Central memory CD8-positive, alpha-beta T cell (primary cell): ENCODE measurements at regions not wholly inside any gene's neighbourhood (a gene's known extent, or its start where the extent isn't known, plus 50 kb on each side); places are given as distances from the start of the nearest gene placed in this dataset.

Experiments used
- ATAC-seq: fragments of 150-1000 bp; cut with Tn5 transposase; replicated peaks from 2 replicates; pipeline ENCODE4 v1.10.0; 2022; ENCODE audit warnings: mild to moderate bottlenecking, moderate FRiP score, moderate number of reproducible peaks; ENCODE audit not compliant: poor library complexity, severe bottlenecking; ENCODE audit errors: extremely low read depth
- DNase-seq, 2 donors: peaks; one replicate each; pipeline ENCODE4 v3.0.0; 2021; ENCODE audit warnings: low spot score in 2 of 2
- H3K27ac Mint-ChIP-seq: one replicate; pipeline ENCODE4 v1.8.0; 2022; ENCODE audit warnings: low read depth, mild to moderate bottlenecking, moderate library complexity, mixed read lengths
- H3K27me3 Mint-ChIP-seq: one replicate; pipeline ENCODE4 v1.8.0; 2022; ENCODE audit warnings: mixed read lengths
- H3K36me3 Mint-ChIP-seq: one replicate; pipeline ENCODE4 v1.8.0; 2022; ENCODE audit warnings: mild to moderate bottlenecking, moderate library complexity, mixed read lengths; ENCODE audit not compliant: insufficient read depth
- H3K4me1 Mint-ChIP-seq: one replicate; pipeline ENCODE4 v1.8.0; 2022; ENCODE audit warnings: mixed read lengths
- H3K4me3 Mint-ChIP-seq: one replicate; pipeline ENCODE4 v1.8.0; 2022; ENCODE audit warnings: mild to moderate bottlenecking, moderate library complexity, mixed read lengths
- H3K9me3 Mint-ChIP-seq: one replicate; pipeline ENCODE4 v1.8.0; 2022; ENCODE audit warnings: mixed read lengths

DNA sequence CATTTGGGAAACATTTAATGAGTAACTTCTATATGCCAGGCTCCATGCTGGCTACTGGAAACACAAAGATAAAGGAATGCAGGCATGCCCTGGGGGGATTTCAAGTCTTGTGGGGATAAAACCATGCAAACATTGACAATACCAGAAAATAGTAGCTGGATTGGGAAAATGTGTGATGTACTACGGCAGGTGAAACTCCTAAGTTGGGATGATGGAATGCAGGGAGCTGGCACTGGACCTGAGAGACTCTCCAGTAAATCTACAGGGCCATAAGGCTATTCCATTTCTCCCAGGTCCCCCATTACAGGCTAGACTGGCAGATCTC lies 68.2 kb upstream of the NTRK3 start:
- no peak overlapping the region for H3K4me3 Mint-ChIP-seq
- H3K36me3 Mint-ChIP-seq, result peaks cover 1% of the 10 kb centered on the region

DNA sequence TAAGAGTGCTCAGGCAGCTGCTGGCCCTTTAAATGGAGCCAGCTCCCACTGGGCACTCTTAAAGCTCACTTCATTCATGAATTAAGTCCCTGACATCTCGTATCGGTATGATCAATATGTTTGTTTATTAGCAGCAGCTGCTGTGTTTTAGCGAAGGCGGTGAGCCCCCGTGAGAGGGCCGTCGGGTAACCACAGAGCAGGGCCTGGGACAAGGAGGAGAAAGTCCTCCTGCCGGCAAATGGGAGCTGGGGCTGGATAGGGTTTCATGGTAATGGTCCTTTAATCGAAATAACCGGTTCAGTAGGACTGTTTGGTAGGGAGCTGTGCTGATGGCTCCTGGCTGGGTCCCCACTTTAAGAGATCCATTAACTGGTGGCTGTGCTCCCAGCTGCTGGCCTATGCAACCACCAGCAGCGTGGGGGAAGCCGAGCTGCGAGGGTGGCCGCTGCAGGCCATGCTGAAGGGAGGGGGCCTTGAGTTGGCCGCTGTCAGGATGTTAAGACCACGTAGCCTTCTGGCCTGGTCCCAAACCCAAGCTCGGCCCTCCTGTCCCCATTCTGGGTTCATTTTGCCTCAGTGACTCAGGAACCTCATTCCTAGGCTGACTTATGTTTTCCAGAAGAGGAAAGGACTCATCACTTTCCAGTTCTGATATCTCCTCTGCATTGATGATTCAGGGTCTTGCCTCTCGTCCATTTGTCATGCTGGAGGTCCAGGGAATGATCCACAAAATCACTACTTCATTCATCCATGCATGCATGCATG lies 67.6 kb upstream of the NTRK3 start:
- Mint-ChIP-seq H3K4me3 (no peak overlapping the region), H3K4me1 (no peaks in the 10 kb centered on the region)

More for the DNA sequence above, 68.2 kb upstream of the NTRK3 start:
- Mint-ChIP-seq H3K4me1 (no peaks in the 10 kb centered on the region), H3K9me3 (no peaks in the 10 kb centered on the region), H3K27me3 (peaks cover 35% of the 10 kb centered on the region), H3K27ac (no peak overlapping the region)
- no peak for ATAC-seq
- no peak for DNase-seq

DNA sequence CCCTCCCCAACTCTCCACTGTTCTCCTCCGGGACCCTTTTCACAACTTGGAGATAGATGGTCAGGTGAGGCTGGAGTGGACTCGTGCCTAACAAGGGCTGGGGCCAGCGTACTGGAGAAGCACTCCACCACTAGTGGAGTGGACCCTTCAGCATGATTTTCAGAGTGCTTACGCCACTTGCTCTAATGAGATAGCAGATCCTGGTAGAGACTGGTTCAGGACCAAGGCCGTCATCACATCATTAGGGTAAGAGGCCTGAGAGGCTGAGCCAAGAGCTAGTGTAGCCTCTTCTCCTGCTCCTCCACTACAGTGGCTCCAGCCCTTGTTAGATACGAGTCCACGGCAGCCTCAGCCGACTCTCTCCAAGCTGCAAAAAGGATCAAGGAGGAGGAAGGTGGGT lies 66.9 kb upstream of the NTRK3 start:
- Mint-ChIP-seq H3K4me3 (no peak overlapping the region), H3K27me3 (peaks cover 35% of the 10 kb centered on the region), H3K4me1 (no peaks in the 10 kb centered on the region)

More for the DNA sequence above, 67.6 kb upstream of the NTRK3 start:
- Mint-ChIP-seq H3K9me3 (no peaks in the 10 kb centered on the region), H3K36me3 (peaks cover 1% of the 10 kb centered on the region), H3K27ac (no peak overlapping the region), H3K27me3 (peaks cover 35% of the 10 kb centered on the region)
- DNase-seq (no peak), ATAC-seq (no peak)

DNA sequence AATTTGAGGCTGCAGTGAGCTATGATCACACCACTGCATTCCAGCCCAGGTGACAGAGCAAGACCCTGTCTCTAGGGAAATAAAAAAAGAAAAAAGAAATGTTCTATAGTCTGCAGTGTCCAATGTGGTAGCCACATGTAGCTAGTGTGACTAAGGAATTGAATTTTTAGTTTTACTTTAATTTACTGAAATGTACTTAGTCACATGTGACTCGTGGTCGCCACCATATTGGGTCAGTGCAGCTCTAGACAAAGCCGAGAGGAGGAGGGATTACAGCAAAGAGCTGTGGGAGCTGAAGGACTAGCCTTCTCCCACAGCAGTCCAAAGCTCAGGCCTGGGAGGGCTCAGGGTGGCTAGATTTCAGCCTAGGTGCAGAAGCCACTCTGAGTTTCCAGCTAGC lies 65.9 kb upstream of the NTRK3 start:
- Mint-ChIP-seq H3K27me3 (peaks cover 37% of the 10 kb centered on the region), H3K4me1 (no peaks in the 10 kb centered on the region), H3K36me3 (peaks cover 1% of the 10 kb centered on the region), H3K9me3 (no peaks in the 10 kb centered on the region), H3K27ac (no peak overlapping the region), H3K4me3 (no peak overlapping the region)
- ATAC-seq (no peak), DNase-seq (no peak)

More for the DNA sequence above, 66.9 kb upstream of the NTRK3 start:
- DNase-seq, result no peak
- no peak overlapping the region for H3K27ac Mint-ChIP-seq
- H3K9me3 Mint-ChIP-seq, result no peaks in the 10 kb centered on the region
- no peak for ATAC-seq
- peaks cover 1% of the 10 kb centered on the region for H3K36me3 Mint-ChIP-seq

DNA sequence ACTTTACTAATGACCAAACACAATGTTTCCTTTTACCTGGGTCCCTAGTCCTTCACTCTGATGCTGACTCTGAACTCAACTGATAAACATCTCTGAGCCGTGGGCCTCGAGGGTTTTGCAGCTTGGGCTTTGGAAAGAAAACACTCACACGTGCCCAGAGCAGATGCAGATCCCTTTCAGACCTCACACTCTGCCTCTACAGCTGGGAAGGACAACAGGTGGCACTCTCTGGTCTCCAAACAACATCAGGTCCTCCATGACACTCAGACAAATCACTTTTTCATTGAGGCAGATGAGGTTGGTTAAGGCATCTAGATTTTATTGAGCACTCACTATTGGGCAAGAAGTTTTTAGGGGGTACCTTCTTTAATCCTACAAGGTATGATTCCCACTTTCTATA lies 64.7 kb upstream of the NTRK3 start:
- Mint-ChIP-seq H3K4me1 (no peaks in the 10 kb centered on the region), H3K4me3 (no peak overlapping the region), H3K36me3 (peaks cover 1% of the 10 kb centered on the region), H3K27ac (no peak overlapping the region), H3K9me3 (no peaks in the 10 kb centered on the region), H3K27me3 (peaks cover 34% of the 10 kb centered on the region)
- ATAC-seq, result no peak
- DNase-seq, result no peak

DNA sequence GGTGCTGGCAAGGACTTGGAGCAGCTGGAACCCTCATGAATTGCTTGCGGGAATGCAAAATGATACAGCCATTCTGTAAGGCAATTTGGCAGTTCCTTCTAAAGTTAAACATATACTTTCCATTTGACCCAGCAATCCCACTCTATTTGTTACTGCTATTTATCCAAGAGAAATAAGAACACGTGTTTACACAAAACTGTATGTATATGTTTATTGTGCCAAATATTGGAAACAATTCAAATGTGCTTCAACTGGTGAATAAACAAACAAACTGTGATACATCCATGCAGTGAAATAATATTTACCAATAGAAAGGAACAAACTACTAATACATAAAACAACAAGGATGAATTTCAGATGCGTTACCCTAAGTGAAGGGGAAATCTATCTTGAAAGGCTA lies 60.0 kb upstream of the NTRK3 start:
- DNase-seq (no peak), ATAC-seq (no peak)
- H3K4me1 Mint-ChIP-seq, result no peaks in the 10 kb centered on the region
- peaks cover 2% of the 10 kb centered on the region for H3K36me3 Mint-ChIP-seq
- H3K9me3 Mint-ChIP-seq, result no peaks in the 10 kb centered on the region
- no peak overlapping the region for H3K4me3 Mint-ChIP-seq
- H3K27me3 Mint-ChIP-seq, result peaks cover 38% of the 10 kb centered on the region
- no peak overlapping the region for H3K27ac Mint-ChIP-seq

DNA sequence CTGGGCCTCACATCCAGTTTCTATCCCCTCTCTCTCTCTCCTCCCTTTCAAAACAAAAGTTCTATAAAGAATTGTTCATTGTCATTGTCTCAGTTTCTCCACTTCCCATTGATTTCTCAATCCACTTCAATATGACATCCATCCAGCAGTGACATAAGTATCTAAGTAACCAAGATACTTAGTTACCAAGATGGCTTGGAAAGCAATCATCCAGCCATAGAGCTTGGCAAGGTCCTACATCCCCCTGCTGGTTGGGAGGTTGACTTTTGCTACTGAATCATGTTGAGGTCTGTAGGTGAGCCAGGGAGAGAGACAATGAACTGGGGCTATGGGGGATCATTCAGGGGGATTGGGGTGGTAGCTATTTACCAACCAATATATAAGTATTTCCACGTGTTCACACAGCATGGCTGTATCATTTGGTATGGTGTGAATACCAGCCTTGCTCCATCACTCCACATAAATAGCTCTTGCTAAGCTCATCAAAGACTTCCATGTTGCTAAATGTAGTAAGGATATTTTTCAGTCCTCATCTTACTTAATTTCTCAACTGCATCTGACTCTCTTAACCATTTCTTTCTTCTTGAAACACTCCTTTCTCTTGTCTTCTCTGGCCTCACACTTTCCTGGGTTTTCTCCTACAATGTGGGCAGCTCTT lies 58.8 kb upstream of the NTRK3 start:
- DNase-seq, result no peak
- H3K36me3 Mint-ChIP-seq, result peaks cover 2% of the 10 kb centered on the region
- H3K4me1 Mint-ChIP-seq, result no peaks in the 10 kb centered on the region
- no peaks in the 10 kb centered on the region for H3K9me3 Mint-ChIP-seq
- no peak overlapping the region for H3K27ac Mint-ChIP-seq
- H3K27me3 Mint-ChIP-seq, result peaks cover 26% of the 10 kb centered on the region
- H3K4me3 Mint-ChIP-seq, result no peak overlapping the region
- ATAC-seq, result no peak

DNA sequence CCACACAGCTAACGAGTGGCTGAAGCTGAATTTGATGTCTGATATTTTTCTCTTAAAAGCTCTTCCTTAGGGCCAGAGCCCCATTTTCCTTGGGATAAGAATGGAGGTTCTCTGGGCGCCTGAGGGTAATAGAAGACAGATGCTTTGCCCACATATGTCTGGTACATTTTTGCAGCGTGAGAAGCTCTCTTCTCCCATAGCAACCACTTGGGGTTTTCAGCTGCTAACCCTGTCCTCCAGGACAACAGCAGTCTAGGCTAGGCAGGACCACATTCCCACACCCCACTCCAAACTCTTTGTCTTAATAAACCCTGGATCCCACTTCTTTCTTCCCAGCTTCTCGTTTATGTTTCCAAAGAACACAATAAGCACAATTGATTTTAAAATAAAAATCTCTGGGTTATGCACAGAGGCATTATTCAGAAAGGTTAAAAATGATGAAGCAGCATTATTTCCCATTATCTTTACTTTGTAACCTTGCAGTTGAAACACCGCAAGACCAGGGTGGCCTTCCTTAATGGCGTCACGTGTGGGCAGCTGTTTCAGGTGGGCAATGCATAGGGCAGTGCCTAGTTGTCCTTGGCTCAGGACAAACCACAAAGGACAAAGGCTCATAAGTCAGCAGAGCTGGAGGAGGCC lies 56.5 kb upstream of the NTRK3 start:
- Mint-ChIP-seq H3K4me1 (no peaks in the 10 kb centered on the region), H3K36me3 (peaks cover 2% of the 10 kb centered on the region), H3K4me3 (no peak overlapping the region), H3K27ac (no peak overlapping the region), H3K9me3 (no peaks in the 10 kb centered on the region), H3K27me3 (peaks cover 30% of the 10 kb centered on the region)
- ATAC-seq (no peak), DNase-seq (no peak)

DNA sequence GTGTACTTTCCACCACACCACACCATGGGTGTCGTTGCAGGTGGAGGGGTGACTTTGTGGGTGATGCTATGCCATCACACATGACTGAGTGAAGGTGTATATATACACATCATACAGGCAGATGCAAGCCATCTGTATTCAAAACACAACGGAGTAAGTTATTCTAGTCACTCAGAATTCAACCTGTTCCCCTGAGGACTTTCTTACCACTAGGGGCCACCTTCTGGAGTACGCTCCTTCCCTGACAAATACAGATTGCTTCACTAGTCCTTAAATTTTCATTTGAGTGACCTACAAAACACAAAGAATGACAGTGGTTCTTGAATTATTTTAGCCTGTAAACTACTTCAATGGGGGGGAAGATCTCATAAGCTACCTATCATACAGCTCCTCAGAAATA lies 52.8 kb upstream of the NTRK3 start:
- no peaks in the 10 kb centered on the region for H3K4me1 Mint-ChIP-seq
- H3K27me3 Mint-ChIP-seq, result peaks cover 32% of the 10 kb centered on the region
- H3K27ac Mint-ChIP-seq, result no peak overlapping the region
- no peak overlapping the region for H3K4me3 Mint-ChIP-seq
- no peaks in the 10 kb centered on the region for H3K9me3 Mint-ChIP-seq
- no peak for ATAC-seq
- peaks cover 2% of the 10 kb centered on the region for H3K36me3 Mint-ChIP-seq
- DNase-seq, result no peak

DNA sequence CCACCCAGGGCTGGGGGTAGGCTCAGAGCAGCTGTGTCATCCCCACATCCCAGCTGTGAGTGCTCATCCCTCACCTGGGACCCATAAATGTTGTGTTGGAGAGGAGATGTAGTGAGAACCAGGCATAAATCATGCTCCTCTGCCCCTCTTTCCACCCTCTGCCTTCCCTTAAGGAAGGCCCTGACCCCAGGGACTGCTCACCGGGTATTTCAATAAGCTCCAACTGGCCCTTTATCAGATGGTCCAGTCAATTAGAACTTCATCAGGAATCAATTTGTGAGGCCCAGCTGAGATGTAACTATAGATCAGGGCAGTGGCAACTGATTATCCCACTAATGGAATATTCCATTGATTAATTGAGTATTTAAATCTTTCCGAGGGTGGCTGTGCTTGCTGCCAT lies 50.8 kb upstream of the NTRK3 start:
- ATAC-seq (no peak), DNase-seq (no peak)
- Mint-ChIP-seq H3K36me3 (no peaks in the 10 kb centered on the region), H3K27me3 (peaks cover 35% of the 10 kb centered on the region), H3K27ac (no peak overlapping the region), H3K9me3 (no peaks in the 10 kb centered on the region), H3K4me3 (no peak overlapping the region), H3K4me1 (no peaks in the 10 kb centered on the region)
